ENCODE measurements at regions not wholly inside any gene's neighbourhood (a gene's known extent, or its start where the extent isn't known, plus 50 kb on each side); places are given as distances from the start of the nearest gene placed in this dataset. TPM values are rescaled to one million over a fixed set of nuclear protein-coding genes. Genes with fewer than 3 reads are reported as not detected.
A peak's percentile ranks its signal among the peaks of the same experiment; 100 is the strongest.

GRCh38 chr6:26312501-26313397 is 52.2 kb upstream of the BTN3A2 start:
- H3K27ac Mint-ChIP-seq = peak overlapping the region; percentile 92
- 0% methylated on average over 14 of the region's 34 CpGs for WGBS (ENCODE audit: insufficient coverage)
- H3K9me3 ChIP-seq (ENCODE audit: control extremely low read depth in 1 of 3, control insufficient read depth in 2 of 3, insufficient read depth in 1 of 3, low read length in 2 of 3) = no peaks in the 10 kb centered on the region
- peaks cover 32% of the 10 kb centered on the region for H3K4me1 Mint-ChIP-seq
- H3K4me3 ChIP-seq (ENCODE audit: control extremely low read depth in 1 of 5, extremely low read depth in 1 of 5, insufficient read depth in 1 of 5, low read depth in 2 of 5, low read length in 4 of 5) = peak overlapping the region; percentile 64 to 100 (median 77)
- intact Hi-C loops (cut with micrococcal nuclease) = loop anchor here (1.0 to 5.0 kb wide), 6 partner anchors 10 to 256 kb away; a partner anchor contains a TSS
- peak overlapping the region; percentile 93 for H3K4me3 Mint-ChIP-seq
- ATAC-seq (ENCODE audit: low read depth) (peak; percentile 75), DNase-seq (peak; percentile 90)
- peak overlapping the region; percentile 67 for H2AFZ ChIP-seq (ENCODE audit: insufficient read depth, low read depth, low read length, poor library complexity, severe bottlenecking)
- TF ChIP-seq CTCF (IDR thresholded peaks at IDR 0.05) (no peak), EZH2 (IDR thresholded peaks at IDR 0.05; ENCODE audit: borderline replicate concordance, insufficient read depth, low read depth, low read length, poor library complexity, severe bottlenecking) (no peak)
- H3K9me3 Mint-ChIP-seq (ENCODE audit: insufficient read depth) = no peaks in the 10 kb centered on the region
- H3K79me2 ChIP-seq (ENCODE audit: control insufficient read depth, insufficient read depth, low read length) = no peaks in the 10 kb centered on the region
- H3K4me1 ChIP-seq (ENCODE audit: control insufficient read depth in 2 of 2, insufficient read depth in 2 of 2, low read length in 2 of 2) = peaks cover 15 to 23% of the 10 kb centered on the region in 2 donors
- POLR2A ChIA-PET = interaction anchor here (1.2 kb wide), 1 partner anchor 9 kb away, joined by 4 read pairs; no protein-coding TSS in a partner anchor
- H3K27ac ChIP-seq (ENCODE audit: low read length in 2 of 2) = peak overlapping the region in 1 of 2 donors; percentile 56
- no peaks in the 10 kb centered on the region for H3K27me3 ChIP-seq (replicated peaks in 1 of 4; ENCODE audit: control extremely low read depth in 1 of 4, control insufficient read depth in 3 of 4, insufficient read depth in 4 of 4, low read length in 3 of 4)
- no peaks in the 10 kb centered on the region for H3K36me3 ChIP-seq (replicated peaks in 1 of 2; ENCODE audit: control extremely low read depth in 1 of 2, control insufficient read depth in 1 of 2, extremely low read depth in 1 of 2, insufficient read depth in 2 of 2, low read length in 1 of 2)
- peaks cover 4% of the 10 kb centered on the region for H3K27me3 Mint-ChIP-seq
- H3K4me2 ChIP-seq (replicated peaks; ENCODE audit: low read depth, low read length, poor library complexity, severe bottlenecking) = peak overlapping the region; percentile 84
- H3K9ac ChIP-seq (ENCODE audit: low read length) = peak overlapping the region; percentile 94
- CTCF ChIA-PET = interaction anchor here (0.6 to 2.1 kb wide), 3 partner anchors 9 to 137 kb away, joined by 4 to 7 read pairs (median 4); no protein-coding TSS in a partner anchor
- H4K20me1 ChIP-seq (ENCODE audit: control insufficient read depth, insufficient read depth, low read length, poor library complexity, severe bottlenecking) = no peaks in the 10 kb centered on the region

Small RNA genes in the stretch of these regions (small RNA-seq; reads per million reads assigned to genes)
- gene AL031777.2 (ENCODE audit: insufficient read length, low read depth, low replicate concordance) = not detected
- not detected for gene HIST1H2AD (ENCODE audit: insufficient read length, low read depth, low replicate concordance)
- gene HIST1H2APS3 (ENCODE audit: insufficient read length, low read depth, low replicate concordance) = not detected
- gene HIST1H4G (ENCODE audit: insufficient read length, low read depth, low replicate concordance) = not detected
- gene LARP1P1 (ENCODE audit: insufficient read length, low read depth, low replicate concordance) = not detected

Measured in B cell (primary cell).